Caki2 (cell line): ENCODE measurements at regions not wholly inside any gene's neighbourhood (a gene's known extent, or its start where the extent isn't known, plus 50 kb on each side); places are given as distances from the start of the nearest gene placed in this dataset.
"Not testable (repeated sequence)": the region's sequence is repeated elsewhere in the genome, so short reads cannot be mapped to it uniquely, and the experiment has no call there.

Experiments used
- DNase-seq: peaks from one replicate; pipeline ENCODE4 v3.0.0-alpha.2; 2015; ENCODE audit warnings: low read depth
- in situ Hi-C: cut with HindIII; loops from 2 replicates; pipeline ENCODE4 v1.10.0; 2016; ENCODE audit warnings: low sequenced_read_pairs, low pct_unique_long_range_greater_than_20kb, mixed read lengths

DNA sequence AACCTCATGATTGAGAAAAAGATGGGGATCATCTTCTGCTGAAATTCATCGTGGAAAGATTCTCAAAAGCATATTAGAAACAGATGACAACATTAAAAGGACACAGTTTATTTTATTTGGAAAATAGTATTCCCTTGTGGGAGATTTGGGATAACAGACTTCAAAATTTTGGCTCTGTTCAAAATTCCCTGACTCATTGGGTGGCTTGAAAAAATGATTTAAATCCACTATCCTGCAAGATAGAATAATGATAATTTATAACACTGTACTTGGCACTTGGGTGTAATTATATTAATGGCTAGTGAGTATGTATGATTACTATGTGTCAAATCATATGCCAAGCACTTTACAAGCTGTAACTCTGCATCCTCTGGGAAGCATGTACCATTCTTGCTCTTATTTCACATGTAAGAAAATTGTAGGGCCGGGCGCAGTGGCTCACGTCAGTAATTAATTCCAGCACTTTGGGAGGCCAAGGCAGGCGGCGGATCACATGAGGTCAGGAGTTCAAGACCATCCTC lies 128.8 kb downstream of the LMNTD1 start:
- in situ Hi-C loops = no loop called here
- no peak for DNase-seq

DNA sequence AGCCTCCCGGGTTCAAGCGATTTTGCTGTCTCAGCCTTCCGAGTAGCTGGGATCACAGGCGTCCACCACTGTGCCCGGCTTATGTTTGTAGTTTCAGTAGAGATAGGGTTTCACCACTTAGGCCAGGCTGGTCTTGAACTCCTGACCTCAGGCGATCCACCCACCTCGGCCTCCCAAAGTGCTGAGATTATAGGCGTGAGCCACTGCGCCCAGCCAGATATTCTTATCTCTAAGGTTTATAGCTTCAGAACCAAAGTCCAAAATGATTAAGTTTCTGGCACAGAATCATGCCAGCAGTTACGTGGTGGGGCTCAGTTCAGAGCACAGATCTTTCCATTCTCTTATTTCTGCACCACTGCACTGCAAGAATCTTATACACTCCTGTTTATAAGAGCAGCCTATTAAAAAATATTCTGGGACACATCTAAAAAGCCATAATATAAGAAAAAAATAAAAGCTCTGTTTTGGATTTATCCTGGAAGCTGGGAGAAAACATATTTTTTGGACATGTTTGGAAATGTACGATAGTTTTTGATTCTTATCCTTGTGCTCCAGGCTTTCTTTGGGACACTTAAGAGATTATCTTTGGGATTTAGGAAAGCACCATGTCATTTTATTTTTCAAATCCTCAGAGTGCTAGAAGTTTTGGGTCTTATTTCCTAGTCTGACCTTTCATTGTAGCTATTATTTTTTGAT lies 129.6 kb downstream of the LMNTD1 start:
- in situ Hi-C loops = no loop called here
- no peak for DNase-seq

GRCh38 chr12:25422241-25422640 lies 130.8 kb downstream of the LMNTD1 start:
- no peak for DNase-seq
- in situ Hi-C loops = no loop called here

- DNase-seq = no peak
- in situ Hi-C loops = no loop called here
Observed at GRCh38 chr12:25421651-25422167, 131.4 kb downstream of the LMNTD1 start.

- in situ Hi-C loops = no loop called here
- DNase-seq = no peak
Observed at GRCh38 chr12:25420116-25420515, 133.0 kb downstream of the LMNTD1 start.

DNA sequence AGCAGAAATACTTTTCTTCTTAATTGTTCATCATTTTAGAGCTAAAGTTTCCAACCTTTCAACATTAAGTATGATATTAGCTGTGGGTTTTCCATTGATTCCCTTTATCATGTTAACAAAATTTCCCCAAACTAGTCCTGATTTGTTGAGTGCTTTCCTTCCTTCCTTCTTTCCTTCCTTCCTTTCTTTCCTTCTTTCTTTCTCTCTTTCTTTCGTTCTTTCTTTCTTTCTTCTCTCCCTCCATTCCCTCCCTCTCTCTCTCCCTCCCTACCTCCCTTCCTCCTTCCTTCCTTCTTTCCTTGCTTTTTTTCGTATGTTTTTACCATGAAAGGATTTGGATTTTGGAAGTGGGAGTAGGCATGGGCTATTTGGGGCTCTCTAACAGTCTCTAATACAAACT lies 133.5 kb downstream of the LMNTD1 start:
- no peak for DNase-seq
- in situ Hi-C loops = no loop called here

- DNase-seq = no peak
- in situ Hi-C loops = no loop called here
Observed at GRCh38 chr12:25417071-25417470, 136.0 kb downstream of the LMNTD1 start.

GRCh38 chr12:25416516-25416915 lies 136.6 kb downstream of the LMNTD1 start:
- in situ Hi-C loops = no loop called here
- DNase-seq = no peak

DNA sequence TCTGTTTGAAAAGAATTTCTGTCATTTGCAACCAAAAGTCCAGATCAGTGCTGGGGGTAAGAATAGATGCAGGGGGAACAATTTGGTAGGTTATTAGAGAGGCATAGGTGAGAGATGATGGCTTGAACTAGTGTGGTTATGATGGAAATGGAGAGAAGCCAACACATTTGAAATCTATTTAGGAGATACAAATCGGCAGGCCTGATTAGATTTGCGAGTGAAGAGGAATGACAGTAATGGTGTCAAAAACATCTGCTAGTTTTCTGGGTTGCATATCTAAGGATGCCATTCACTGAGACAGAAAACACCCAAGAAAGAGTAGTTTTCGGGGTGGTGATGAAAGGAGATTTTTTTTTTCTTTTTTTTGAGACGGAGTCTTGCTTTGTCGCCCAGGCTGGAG lies 138.1 kb downstream of the LMNTD1 start:
- DNase-seq = no peak
- in situ Hi-C loops = no loop called here

DNA sequence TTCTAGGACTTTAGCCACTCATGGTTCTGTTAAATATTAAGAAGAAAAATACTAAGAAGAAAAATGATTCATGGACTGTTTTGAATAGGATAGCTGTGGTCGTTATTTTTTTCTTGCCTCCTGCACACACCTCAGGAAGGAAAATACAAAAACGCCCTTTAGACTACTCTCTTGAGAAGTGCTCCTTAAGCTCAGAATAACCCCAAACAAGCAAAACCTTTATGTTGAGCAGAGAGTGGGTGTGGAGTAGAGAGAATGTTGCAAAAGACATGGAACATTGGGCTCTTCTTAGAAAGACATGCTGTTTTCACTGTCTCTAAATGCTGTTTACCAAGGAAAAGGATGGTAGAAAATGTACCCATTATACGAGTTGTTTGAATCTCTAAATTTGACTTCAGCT lies 140.3 kb downstream of the LMNTD1 start:
- in situ Hi-C loops = no loop called here
- DNase-seq = no peak

- DNase-seq = no peak
- in situ Hi-C loops = no loop called here
Observed at GRCh38 chr12:25404955-25405354, 148.1 kb downstream of the LMNTD1 start.

GRCh38 chr12:25401547-25402345 lies 151.0 kb upstream of the KRAS start:
- no peak for DNase-seq
- in situ Hi-C loops = no loop called here

DNA sequence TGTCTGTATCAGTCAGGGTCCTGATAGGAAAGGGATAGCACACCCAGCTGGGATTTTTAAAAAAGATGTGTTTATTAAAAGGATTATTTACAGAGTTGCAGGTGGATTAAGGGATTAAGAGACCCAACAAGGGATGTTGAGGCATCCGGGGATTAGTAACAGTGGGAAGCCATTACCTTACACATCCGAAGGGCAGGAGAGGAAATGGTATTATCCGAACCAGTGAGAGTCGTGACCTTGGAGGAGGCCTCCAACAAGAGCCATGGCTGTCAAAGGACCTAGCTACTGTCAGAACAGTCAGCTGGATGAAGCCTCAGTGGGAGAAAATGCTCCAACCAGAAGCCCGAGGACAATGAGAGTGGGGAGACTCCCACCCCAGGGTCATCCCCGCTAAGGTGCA lies 146.3 kb upstream of the KRAS start:
- in situ Hi-C loops = no loop called here
- no peak for DNase-seq

DNA sequence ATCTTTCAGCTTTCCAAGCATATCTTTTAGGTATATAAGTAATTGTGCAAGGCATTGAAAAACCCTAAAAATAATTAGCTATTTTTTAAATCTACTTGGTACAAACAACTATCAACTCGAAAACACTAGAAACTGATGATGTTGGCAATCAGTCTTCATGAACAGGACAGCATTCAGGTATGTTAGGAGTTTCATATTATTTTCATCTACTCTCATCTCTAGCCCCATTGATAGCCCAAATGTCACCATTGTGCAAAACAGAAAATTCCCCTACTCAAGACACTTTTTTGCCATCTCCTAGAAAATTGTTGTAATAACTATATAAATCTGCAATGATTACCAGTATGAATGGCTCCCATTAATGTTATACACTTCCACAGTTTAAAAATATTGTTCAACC lies 144.5 kb upstream of the KRAS start:
- in situ Hi-C loops = no loop called here
- no peak for DNase-seq

- in situ Hi-C loops, DNase-seq: not testable (repeated sequence)
Observed at GRCh38 chr12:25394775-25395174, 144.0 kb upstream of the KRAS start.

GRCh38 chr12:25394025-25394424 lies 143.3 kb upstream of the KRAS start:
- in situ Hi-C loops = no loop called here
- no peak for DNase-seq

DNA sequence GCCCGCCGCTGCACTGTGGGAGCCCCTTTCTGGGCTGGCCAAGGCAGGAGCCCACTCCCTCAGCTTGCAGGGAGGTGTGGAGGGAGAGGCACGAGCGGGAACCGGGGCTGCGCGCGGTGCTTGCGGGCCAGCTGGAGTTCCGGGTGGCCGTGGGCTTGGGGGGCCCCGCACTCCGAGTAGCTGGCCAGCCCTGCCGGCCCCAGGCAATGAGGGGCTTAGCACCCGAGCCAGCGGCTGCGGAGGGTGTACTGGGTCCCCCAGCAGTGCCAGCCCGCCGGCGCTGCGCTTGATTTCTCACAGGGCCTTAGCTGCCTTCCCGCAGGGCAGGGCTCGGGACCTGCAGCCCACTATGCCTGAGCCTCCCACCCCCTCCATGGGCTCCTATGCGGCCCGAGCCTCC lies 140.6 kb upstream of the KRAS start:
- in situ Hi-C loops = not testable (repeated sequence)

DNA sequence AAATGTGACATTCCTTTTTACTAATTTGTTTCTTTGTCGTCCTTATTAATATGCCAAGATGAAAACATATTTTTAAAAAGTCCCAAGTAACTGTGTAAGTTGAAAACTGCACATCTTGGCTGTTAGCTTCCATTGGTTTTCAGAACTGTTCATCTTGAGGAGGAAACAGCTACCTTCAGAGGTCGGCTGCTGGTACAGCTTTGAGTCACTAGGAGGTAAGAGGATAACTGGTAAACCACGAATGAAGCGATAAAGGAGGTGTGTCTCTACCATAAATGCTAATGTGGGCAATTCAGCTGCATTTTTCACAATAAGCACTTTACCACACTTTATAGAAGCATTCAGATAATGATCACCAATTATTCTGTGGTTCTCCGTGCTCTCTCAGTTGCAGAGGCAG lies 137.5 kb upstream of the KRAS start:
- in situ Hi-C loops = no loop called here
- DNase-seq = no peak

More for the DNA sequence above, 140.6 kb upstream of the KRAS start:
- DNase-seq = not testable (repeated sequence)

DNA sequence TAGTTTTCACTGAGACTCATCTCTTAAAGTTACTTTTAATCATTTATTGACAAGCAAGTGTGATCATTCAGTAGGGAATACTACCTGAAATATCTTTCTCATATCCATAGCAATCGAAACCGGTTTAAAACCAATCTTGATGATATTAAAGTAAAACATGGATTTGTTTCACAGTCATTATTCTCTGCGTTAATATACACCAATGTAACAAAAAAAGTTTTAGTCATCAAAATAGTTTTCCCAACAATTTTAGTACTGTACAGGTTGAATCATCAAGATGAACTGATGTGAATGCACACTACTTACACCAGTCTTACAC lies 137.0 kb upstream of the KRAS start:
- peak; percentile 8 for DNase-seq
- in situ Hi-C loops = no loop called here
